Ascending aorta (tissue), 2 donors: ENCODE measurements at regions not wholly inside any gene's neighbourhood (a gene's known extent, or its start where the extent isn't known, plus 50 kb on each side); places are given as distances from the start of the nearest gene placed in this dataset.

ENCODE experiments used
- DNase-seq, 2 donors: peaks; one replicate each; pipeline ENCODE4 v3.0.0-alpha.2; 2019; ENCODE audit warnings: low spot score in 2 of 2
- H3K27ac ChIP-seq, 2 donors: fragments of 200-600 bp; sonication (generic); one replicate each; pipeline ENCODE4 v1.5.1; 2016 to 2017; ENCODE audit warnings: mild to moderate bottlenecking in 1 of 2
- H3K27me3 ChIP-seq: fragments of 200-600 bp; sonication (generic); one replicate; pipeline ENCODE4 v1.5.1; 2017
- H3K36me3 ChIP-seq, 2 donors: fragments of 200-600 bp; sonication (generic); one replicate each; pipeline ENCODE4 v1.5.1; 2016
- H3K4me1 ChIP-seq, 2 donors: fragments of 200-600 bp; sonication (generic); one replicate each; pipeline ENCODE4 v1.5.1; 2016 to 2017; ENCODE audit warnings: mild to moderate bottlenecking in 1 of 2
- H3K4me3 ChIP-seq, 2 donors: fragments of 200-600 bp; sonication (generic); one replicate each; pipeline ENCODE4 v1.5.1; 2016 to 2017; ENCODE audit warnings: mild to moderate bottlenecking in 1 of 2
- H3K9me3 ChIP-seq, 2 donors: fragments of 200-600 bp; sonication (generic); one replicate each; pipeline ENCODE4 v1.5.1; 2016
- CTCF ChIP-seq, 3 experiments: fragments of 200-600 bp in 2 of 3; fragments of 450-650 bp in 1 of 3; sonication (generic) in 2 of 3; IDR thresholded peaks; one replicate each; pipeline ENCODE4 v1.5.1; 2016 to 2019; ENCODE audit warnings: antibody characterized with exemption in 3 of 3, mild to moderate bottlenecking in 1 of 3, moderate library complexity in 1 of 3
- intact Hi-C: fragments of 100-400 bp; cut with DNase I; formaldehyde crosslinking; loops from one replicate; pipeline ENCODE4 v1.15.1; 2023

GRCh38 chr10:131830446-131831130 lies 70.2 kb upstream of the PPP2R2D start:
- intact Hi-C loops = no loop called here
- no peak for DNase-seq
- no peaks in the 10 kb centered on the region for H3K4me1 ChIP-seq
- no peak for TF ChIP-seq CTCF (IDR thresholded peaks at IDR 0.05)
- H3K4me3 ChIP-seq = no peak overlapping the region
- H3K27me3 ChIP-seq = no peaks in the 10 kb centered on the region
- no peaks in the 10 kb centered on the region for H3K9me3 ChIP-seq
- no peaks in the 10 kb centered on the region for H3K36me3 ChIP-seq
- H3K27ac ChIP-seq = no peak overlapping the region

GRCh38 chr10:131831561-131831960 lies 69.2 kb upstream of the PPP2R2D start:
- H3K36me3 ChIP-seq = no peaks in the 10 kb centered on the region
- H3K9me3 ChIP-seq = no peaks in the 10 kb centered on the region
- intact Hi-C loops = no loop called here
- DNase-seq = no peak
- no peak overlapping the region for H3K4me3 ChIP-seq
- TF ChIP-seq CTCF (IDR thresholded peaks at IDR 0.05) = no peak
- no peaks in the 10 kb centered on the region for H3K4me1 ChIP-seq
- no peak overlapping the region for H3K27ac ChIP-seq
- no peaks in the 10 kb centered on the region for H3K27me3 ChIP-seq

GRCh38 chr10:131832056-131832685 lies 68.6 kb upstream of the PPP2R2D start:
- no peak for DNase-seq
- H3K36me3 ChIP-seq = no peaks in the 10 kb centered on the region
- H3K4me1 ChIP-seq = no peaks in the 10 kb centered on the region
- intact Hi-C loops = no loop called here
- no peak overlapping the region for H3K4me3 ChIP-seq
- no peaks in the 10 kb centered on the region for H3K9me3 ChIP-seq
- H3K27ac ChIP-seq = no peak overlapping the region
- TF ChIP-seq CTCF (IDR thresholded peaks at IDR 0.05) = no peak
- no peaks in the 10 kb centered on the region for H3K27me3 ChIP-seq

- intact Hi-C loops = no loop called here
- Histone ChIP-seq H3K36me3 (no peaks in the 10 kb centered on the region), H3K9me3 (no peaks in the 10 kb centered on the region), H3K4me3 (no peak overlapping the region), H3K27me3 (no peaks in the 10 kb centered on the region), H3K27ac (no peak overlapping the region), H3K4me1 (no peaks in the 10 kb centered on the region)
- no peak for TF ChIP-seq CTCF (IDR thresholded peaks at IDR 0.05)
- no peak for DNase-seq
Measured at GRCh38 chr10:131833013-131833412, 67.8 kb upstream of the PPP2R2D start.

- H3K36me3 ChIP-seq = no peaks in the 10 kb centered on the region
- no peak for TF ChIP-seq CTCF (IDR thresholded peaks at IDR 0.05)
- no peak overlapping the region for H3K4me3 ChIP-seq
- no peaks in the 10 kb centered on the region for H3K4me1 ChIP-seq
- no peaks in the 10 kb centered on the region for H3K9me3 ChIP-seq
- H3K27ac ChIP-seq = no peak overlapping the region
- H3K27me3 ChIP-seq = no peaks in the 10 kb centered on the region
- DNase-seq = no peak
- intact Hi-C loops = no loop called here
Measured at GRCh38 chr10:131833446-131834080, 67.2 kb upstream of the PPP2R2D start.
